OCI-LY7 (cell line): ENCODE measurements at regions not wholly inside any gene's neighbourhood (a gene's known extent, or its start where the extent isn't known, plus 50 kb on each side); places are given as distances from the start of the nearest gene placed in this dataset.

Experiments used
- BruUV-seq: library from RNA; stranded (reverse); fragments of 400-500 nt; replicated peaks from 2 replicates; lab custom pipeline; 2021; lab: Mats Ljungman, UMichigan
- CTCF ChIA-PET: fragments of 300-600 bp; sonication (Branson Sonifier 250); formaldehyde crosslinking; loops from one replicate; lab custom pipeline; 2022; ENCODE audit warnings: antibody characterized with exemption; ENCODE audit not compliant: unreplicated experiment; lab: Charles Lee
- POLR2A ChIA-PET: fragments of 300-600 bp; sonication (Branson Sonifier 250); formaldehyde crosslinking; loops from one replicate; lab custom pipeline; 2022; ENCODE audit warnings: antibody characterized with exemption; lab: Charles Lee
- DNase-seq: peaks from one replicate; pipeline ENCODE4 v3.0.0-alpha.2; 2015; ENCODE audit warnings: low spot score
- H2AFZ ChIP-seq: fragments of 200-600 bp; sonication (generic), shearing (Covaris generic); 2 replicates; pipeline ENCODE4 v1.6.1; 2014; ENCODE audit warnings: mild to moderate bottlenecking, antibody characterized with exemption, low read length, moderate library complexity
- H3K27ac ChIP-seq: fragments of 200-600 bp; sonication (generic); 2 replicates; pipeline ENCODE4 v1.5.1; 2014; ENCODE audit warnings: mixed run types, low read depth, mild to moderate bottlenecking, moderate library complexity, low read length, inconsistent platforms; ENCODE audit not compliant: poor library complexity, severe bottlenecking
- H3K36me3 ChIP-seq: fragments of 200-600 bp; sonication (generic); 2 replicates; pipeline ENCODE4 v1.6.1; 2014; ENCODE audit warnings: mild to moderate bottlenecking, antibody characterized with exemption, low read length, moderate library complexity, mixed read lengths; ENCODE audit not compliant: insufficient read depth
- H3K4me1 ChIP-seq: fragments of 200-600 bp; sonication (generic); 2 replicates; pipeline ENCODE4 v1.5.1; 2014; ENCODE audit warnings: mild to moderate bottlenecking, low read length; ENCODE audit not compliant: insufficient read depth, poor library complexity, severe bottlenecking
- H3K4me2 ChIP-seq: fragments of 200-600 bp; sonication (generic); 2 replicates; pipeline ENCODE4 v1.6.1; 2014; ENCODE audit warnings: mild to moderate bottlenecking, low read length
- H3K4me3 ChIP-seq: fragments of 200-600 bp; sonication (generic); 2 replicates; pipeline ENCODE4 v1.5.1; 2014; ENCODE audit warnings: mild to moderate bottlenecking, low read depth, low read length; ENCODE audit not compliant: poor library complexity, severe bottlenecking
- H3K79me2 ChIP-seq: fragments of 200-600 bp; sonication (generic); 2 replicates; pipeline ENCODE4 v1.6.1; 2016; ENCODE audit warnings: low read depth, mild to moderate bottlenecking, low read length, moderate library complexity, mixed read lengths; ENCODE audit not compliant: insufficient read depth
- H3K9me2 ChIP-seq: fragments of 200-600 bp; sonication (generic); 2 replicates; pipeline ENCODE4 v1.6.1; 2016; ENCODE audit warnings: mild to moderate bottlenecking, low read length, mixed read lengths; ENCODE audit not compliant: insufficient read depth
- H3K9me3 ChIP-seq: fragments of 200-600 bp; sonication (generic); 2 replicates; pipeline ENCODE4 v1.6.1; 2014; ENCODE audit warnings: mild to moderate bottlenecking, mixed run types, low read length, mixed read lengths
- H4K20me1 ChIP-seq: fragments of 200-600 bp; sonication (generic); 2 replicates; pipeline ENCODE4 v1.6.1; 2014; ENCODE audit warnings: mild to moderate bottlenecking, antibody characterized with exemption, low read length, moderate library complexity, mixed read lengths; ENCODE audit not compliant: insufficient read depth
- CTCF ChIP-seq: fragments of 200-600 bp; sonication (generic); conservative IDR thresholded peaks from 2 replicates; pipeline ENCODE4 v1.5.1; 2014; ENCODE audit warnings: mild to moderate bottlenecking, antibody characterized with exemption, low read length, moderate library complexity, mixed read lengths
- EZH2phosphoT487 ChIP-seq: fragments of 200-600 bp; sonication (generic); IDR thresholded peaks from 2 replicates; pipeline ENCODE4 v1.6.1; 2018; ENCODE audit warnings: low read depth, borderline replicate concordance, mild to moderate bottlenecking, mixed run types, antibody characterized with exemption, low read length, moderate library complexity, mixed read lengths
- intact Hi-C: fragments of 100-400 bp; cut with micrococcal nuclease; formaldehyde crosslinking; loops from one replicate; pipeline ENCODE4 v1.10.0; 2022; ENCODE audit not compliant: unreplicated experiment

DNA sequence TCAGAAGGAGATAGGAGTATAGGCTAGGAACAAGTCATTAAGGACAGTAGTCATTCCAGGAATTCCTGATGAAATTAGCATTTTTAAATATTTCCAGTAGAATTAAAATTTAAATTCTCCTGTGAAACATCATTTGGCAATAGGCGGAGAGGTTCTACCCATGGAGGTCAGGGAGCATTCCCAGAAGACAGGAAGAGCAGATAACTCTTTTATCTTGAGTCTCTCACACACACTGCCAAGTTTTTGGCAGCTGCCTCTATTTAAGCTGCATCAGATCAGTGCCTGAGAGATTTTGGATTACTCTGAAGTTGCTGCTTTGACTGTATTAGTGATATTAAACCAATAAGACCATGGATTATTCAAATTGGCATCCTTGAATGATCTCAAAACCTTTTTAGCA lies 714.7 kb downstream of the EPHA4 start:
- H3K9me2 ChIP-seq = no peaks in the 10 kb centered on the region
- CTCF ChIA-PET = no interaction called here
- BruUV-seq = no TSS peak
- POLR2A ChIA-PET = no interaction called here
- TF ChIP-seq EZH2phosphoT487 = no peak
- no peak for TF ChIP-seq CTCF
- H3K9me3 ChIP-seq = no peaks in the 10 kb centered on the region
- no peaks in the 10 kb centered on the region for H3K36me3 ChIP-seq
- no peak overlapping the region for H2AFZ ChIP-seq
- intact Hi-C loops = no loop called here
- no peaks in the 10 kb centered on the region for H3K4me1 ChIP-seq
- no peaks in the 10 kb centered on the region for H3K79me2 ChIP-seq
- no peaks in the 10 kb centered on the region for H4K20me1 ChIP-seq
- H3K4me3 ChIP-seq = no peak overlapping the region
- no peak overlapping the region for H3K4me2 ChIP-seq
- DNase-seq = no peak
- H3K27ac ChIP-seq = no peak overlapping the region

DNA sequence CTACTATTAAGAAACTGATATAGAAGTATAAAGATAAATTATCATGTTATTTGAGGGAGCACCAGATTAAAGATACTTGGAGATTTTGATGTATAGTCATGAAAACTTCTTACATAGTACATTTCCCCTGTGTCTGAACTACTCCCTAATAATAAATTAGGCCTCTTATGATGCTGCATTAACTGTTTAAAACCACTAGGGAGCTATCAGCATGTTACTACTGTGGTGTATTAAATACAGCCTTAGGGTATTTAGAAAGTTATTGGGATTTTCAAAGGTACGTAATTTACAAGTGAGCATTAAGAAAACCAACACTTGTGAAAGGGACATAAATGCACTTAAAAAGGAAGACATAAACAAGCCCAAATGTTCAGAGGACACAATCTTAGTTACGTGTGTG lies 714.0 kb downstream of the EPHA4 start:
- no peak overlapping the region for H3K27ac ChIP-seq
- no peak overlapping the region for H3K4me2 ChIP-seq
- no peaks in the 10 kb centered on the region for H3K9me3 ChIP-seq
- H4K20me1 ChIP-seq = no peaks in the 10 kb centered on the region
- ChIA-PET CTCF (no interaction called here), POLR2A (no interaction called here)
- H2AFZ ChIP-seq = no peak overlapping the region
- DNase-seq = no peak
- TF ChIP-seq EZH2phosphoT487 (no peak), CTCF (0 out of 2 replicates have a peak, but pooled peaks have one; percentile 26)
- no peaks in the 10 kb centered on the region for H3K4me1 ChIP-seq
- no peaks in the 10 kb centered on the region for H3K79me2 ChIP-seq
- intact Hi-C loops = no loop called here
- H3K4me3 ChIP-seq = no peak overlapping the region
- no peaks in the 10 kb centered on the region for H3K36me3 ChIP-seq
- no TSS peak for BruUV-seq
- H3K9me2 ChIP-seq = no peaks in the 10 kb centered on the region

DNA sequence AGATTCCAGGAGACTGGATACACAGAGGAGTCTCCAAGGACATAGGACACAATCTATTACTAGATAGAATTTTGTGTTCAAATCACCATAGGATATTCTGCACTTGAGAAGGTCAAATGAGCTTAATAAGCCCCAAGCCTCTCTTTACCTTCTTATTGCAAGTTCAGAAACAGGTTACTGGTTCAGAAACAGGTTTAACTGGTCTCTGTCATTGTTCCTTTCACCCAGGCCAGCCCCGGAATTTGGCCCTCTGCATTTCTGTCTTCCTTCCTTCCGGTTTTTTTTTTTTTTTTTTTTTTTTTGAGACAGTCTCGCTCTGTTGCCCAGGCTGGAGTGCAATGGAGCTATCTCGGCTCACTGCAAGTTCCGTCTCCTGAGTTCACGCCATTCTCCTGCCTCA lies 700.2 kb downstream of the EPHA4 start:
- Histone ChIP-seq H3K4me1 (no peaks in the 10 kb centered on the region), H3K9me3 (no peaks in the 10 kb centered on the region), H3K27ac (no peak overlapping the region), H2AFZ (no peak overlapping the region), H3K4me2 (no peak overlapping the region), H3K4me3 (no peak overlapping the region), H3K36me3 (no peaks in the 10 kb centered on the region), H4K20me1 (no peaks in the 10 kb centered on the region), H3K79me2 (no peaks in the 10 kb centered on the region), H3K9me2 (no peaks in the 10 kb centered on the region)
- intact Hi-C loops = no loop called here
- no TSS peak for BruUV-seq
- no peak for DNase-seq
- CTCF ChIA-PET = no interaction called here
- POLR2A ChIA-PET = interaction anchor here (0.7 kb wide), 2 partner anchors 416 to 637 kb away, joined by 5 to 7 read pairs; no protein-coding TSS in a partner anchor
- TF ChIP-seq EZH2phosphoT487 (no peak), CTCF (no peak)
